SK-N-SH (cell line): ENCODE measurements at regions not wholly inside any gene's neighbourhood (a gene's known extent, or its start where the extent isn't known, plus 50 kb on each side); places are given as distances from the start of the nearest gene placed in this dataset.
"Not testable (repeated sequence)": the region's sequence is repeated elsewhere in the genome, so short reads cannot be mapped to it uniquely, and the experiment has no call there.

Experiments
- CTCF ChIA-PET: fragments of 300-600, 350-600 bp; formaldehyde crosslinking; extraction: SDS; loops from one replicate; lab custom pipeline; 2021; lab: Yijun Ruan, JAX
- POLR2A ChIA-PET: fragments of 350-600 bp; sonication (Branson Sonifier 250); formaldehyde crosslinking; extraction: SDS; loops from one replicate; lab custom pipeline; 2020; ENCODE audit warnings: antibody characterized with exemption, inconsistent platforms; lab: Yijun Ruan, JAX
- DNase-seq: peaks from one replicate; pipeline ENCODE4 v3.0.0; 2012
- H2AFZ ChIP-seq: fragments of 200-600 bp; sonication (generic); 2 replicates; pipeline ENCODE4 v1.8.1; 2016; ENCODE audit warnings: antibody characterized with exemption, mild to moderate bottlenecking, low read depth
- H3F3A ChIP-seq: fragments of 200-600 bp; sonication (generic); replicated peaks from 2 replicates; pipeline ENCODE3; 2016; ENCODE audit warnings: antibody characterized with exemption, mild to moderate bottlenecking; ENCODE audit not compliant: insufficient read depth
- H3K27ac ChIP-seq, 2 experiments: fragments of 200-500 bp in 1 of 2; fragments of 200-600 bp in 1 of 2; sonication (Bioruptor generic) in 1 of 2; sonication (generic), shearing (Covaris generic) in 1 of 2; 2 replicates each; pipeline versions ENCODE4 v1.5.1 to v1.6.1; 2014 to 2016; ENCODE audit warnings: low read depth in 2 of 2, inconsistent platforms in 1 of 2, low read length in 1 of 2, mild to moderate bottlenecking in 1 of 2, mixed read lengths in 1 of 2
- H3K27me3 ChIP-seq: fragments of 200-600 bp; sonication (generic), shearing (Covaris generic); 2 replicates; pipeline ENCODE4 v1.6.1; 2016; ENCODE audit warnings: mixed run types; ENCODE audit not compliant: insufficient read depth
- H3K36me3 ChIP-seq, 2 experiments: fragments of 200-500 bp in 1 of 2; fragments of 200-600 bp in 1 of 2; sonication (Bioruptor generic) in 1 of 2; sonication (generic) in 1 of 2; replicated peaks in 1 of 2; 2 replicates each; pipeline versions ENCODE3 to v1.5.1; 2014 to 2016; ENCODE audit warnings: low read length in 1 of 2, mild to moderate bottlenecking in 1 of 2; ENCODE audit not compliant: insufficient read depth in 2 of 2, control insufficient read depth in 1 of 2
- H3K4me1 ChIP-seq, 2 experiments: fragments of 200-500 bp in 1 of 2; fragments of 200-600 bp in 1 of 2; sonication (Bioruptor generic) in 1 of 2; sonication (generic), shearing (Covaris generic) in 1 of 2; 2 replicates each; pipeline versions ENCODE4 v1.5.1 to v1.6.1; 2014 to 2016; ENCODE audit warnings: low read depth in 1 of 2, low read length in 1 of 2, mixed run types in 1 of 2; ENCODE audit not compliant: insufficient read depth in 2 of 2, control insufficient read depth in 1 of 2
- H3K4me2 ChIP-seq: fragments of 200-600 bp; sonication (generic), shearing (Covaris generic); 2 replicates; pipeline ENCODE4 v1.6.1; 2017; ENCODE audit warnings: mixed run types
- H3K4me3 ChIP-seq, 2 experiments: fragments of 200-500 bp in 1 of 2; fragments of 200-600 bp in 1 of 2; sonication (Bioruptor generic) in 1 of 2; sonication (generic), shearing (Covaris generic) in 1 of 2; 2 replicates each; pipeline versions ENCODE4 v1.5.1 to v1.8.1; 2014 to 2016; ENCODE audit warnings: low read depth in 2 of 2, inconsistent platforms in 1 of 2, low read length in 1 of 2, mild to moderate bottlenecking in 1 of 2, mixed read lengths in 1 of 2, moderate library complexity in 1 of 2
- H3K79me2 ChIP-seq: fragments of 200-600 bp; sonication (generic); 2 replicates; pipeline ENCODE4 v1.8.1; 2017; ENCODE audit warnings: mild to moderate bottlenecking; ENCODE audit not compliant: insufficient read depth
- H3K9ac ChIP-seq: fragments of 200-600 bp; sonication (generic); 2 replicates; pipeline ENCODE4 v1.6.1; 2017; ENCODE audit warnings: mixed run types
- H3K9me2 ChIP-seq: fragments of 200-600 bp; sonication (generic); 2 replicates; pipeline ENCODE4 v1.6.1; 2017; ENCODE audit warnings: mixed run types
- H3K9me3 ChIP-seq: fragments of 200-600 bp; sonication (generic); 2 replicates; pipeline ENCODE4 v1.6.1; 2017; ENCODE audit warnings: mixed run types, mild to moderate bottlenecking, moderate library complexity
- H4K20me1 ChIP-seq: fragments of 200-600 bp; sonication (generic); 2 replicates; pipeline ENCODE4 v1.6.1; 2017; ENCODE audit warnings: mild to moderate bottlenecking, mixed run types; ENCODE audit not compliant: insufficient read depth
- ELF1 ChIP-seq: IDR thresholded peaks from 2 replicates; pipeline ENCODE4 v1.4.0; 2012
- FOXJ3 ChIP-seq: sonication (generic); formaldehyde crosslinking; IDR thresholded peaks from 2 replicates; pipeline ENCODE4 v1.5.1; 2020; ENCODE audit warnings: mild to moderate bottlenecking, missing genetic modification reagents
- FOXM1 ChIP-seq: IDR thresholded peaks from 2 replicates; pipeline ENCODE4 v1.4.0; 2012; ENCODE audit warnings: low read depth, mild to moderate bottlenecking
- GABPA ChIP-seq: IDR thresholded peaks from 2 replicates; pipeline ENCODE4 v1.4.0; 2012; ENCODE audit warnings: low read depth, mild to moderate bottlenecking
- PBX3 ChIP-seq: IDR thresholded peaks from 2 replicates; pipeline ENCODE4; 2012
- POLR2AphosphoS5 ChIP-seq: IDR thresholded peaks from 2 replicates; pipeline ENCODE4 v1.6.1; 2012; ENCODE audit warnings: low read depth, low read length
- RCOR1 ChIP-seq: fragments of 150-350 bp; IDR thresholded peaks from 2 replicates; pipeline ENCODE4 v1.6.1; 2017; ENCODE audit warnings: antibody characterized with exemption, low read length
- TCF12 ChIP-seq: IDR thresholded peaks from 2 replicates; pipeline ENCODE4 v1.4.0; 2012
- TEAD4 ChIP-seq: IDR thresholded peaks from 2 replicates; pipeline ENCODE4 v1.4.0; 2012; ENCODE audit warnings: mild to moderate bottlenecking, borderline replicate concordance; ENCODE audit not compliant: insufficient read depth
- ZBTB33 ChIP-seq: IDR thresholded peaks from 2 replicates; pipeline ENCODE4 v1.4.0; 2012; ENCODE audit warnings: low read depth, borderline replicate concordance
- WGBS: methylation state at CpG from one replicate; pipeline ENCODE4 v1.1.6; 2017; ENCODE audit warnings: low lambda C conversion rate; 5-methylcytosine and 5-hydroxymethylcytosine counted together

- POLR2A ChIA-PET = no interaction called here
- Histone ChIP-seq H3K4me1 (peaks cover 0 to 20% of the 10 kb centered on the region in 2 experiments; a peak in 1 of 4 replicates), H3K4me3 (no peak overlapping the region), H2AFZ (no peak overlapping the region), H3K9me3 (no peaks in the 10 kb centered on the region), H3K4me2 (no peak overlapping the region), H3K36me3 (no peaks in the 10 kb centered on the region), H3K79me2 (no peaks in the 10 kb centered on the region), H3K9ac (no peak overlapping the region), H3K27me3 (no peaks in the 10 kb centered on the region), H4K20me1 (no peaks in the 10 kb centered on the region), H3K27ac (no peak overlapping the region; a peak in 1 of 4 replicates), H3F3A (peaks cover 16% of the 10 kb centered on the region), H3K9me2 (no peaks in the 10 kb centered on the region)
- no peak for DNase-seq
- WGBS = 61% methylated on average over 3 of the region's 3 CpGs
- CTCF ChIA-PET = no interaction called here
- TF ChIP-seq FOXJ3 (CRISPR knock-in tag) (no peak), ZBTB33 (no peak), TEAD4 (no peak), TCF12 (no peak), FOXM1 (no peak), RCOR1 (no peak), PBX3 (no peak), POLR2AphosphoS5 (no peak), GABPA (no peak), ELF1 (no peak)
These were observed 670.7 kb downstream of the UTRN start for GRCh38 chr6:144955859-144956258.

- H3K79me2 ChIP-seq, H4K20me1 ChIP-seq, H3K4me2 ChIP-seq, H3K9me2 ChIP-seq, DNase-seq, CTCF ChIA-PET, H3K27ac ChIP-seq, H3K4me3 ChIP-seq, H3K27me3 ChIP-seq, H3K36me3 ChIP-seq, H3K9ac ChIP-seq, H2AFZ ChIP-seq, H3K9me3 ChIP-seq, POLR2A ChIA-PET: not testable (repeated sequence)
- Histone ChIP-seq H3K4me1 (peaks cover 0 to 20% of the 10 kb centered on the region in 2 experiments; a peak in 1 of 4 replicates), H3F3A (peaks cover 16% of the 10 kb centered on the region)
These were observed 671.6 kb downstream of the UTRN start for GRCh38 chr6:144956697-144957096.
